Breast epithelium (tissue), 4 donors: ENCODE measurements at regions not wholly inside any gene's neighbourhood (a gene's known extent, or its start where the extent isn't known, plus 50 kb on each side); places are given as distances from the start of the nearest gene placed in this dataset.

ENCODE experiments used
- DNase-seq, 2 donors: peaks; one replicate each; pipeline ENCODE4 v3.0.0-alpha.2; 2019; ENCODE audit warnings: low spot score in 2 of 2
- H3K27ac ChIP-seq, 2 donors: fragments of 200-600 bp; sonication (generic) in 1 of 2; one replicate each; pipeline ENCODE4 v1.5.1; 2016 to 2019; ENCODE audit warnings: mild to moderate bottlenecking in 1 of 2
- H3K27me3 ChIP-seq, 2 donors: fragments of 200-600 bp; sonication (generic) in 1 of 2; one replicate each; pipeline versions ENCODE4 v1.5.1 to v1.6.0; 2017 to 2019; ENCODE audit warnings: control low read depth in 1 of 2, mild to moderate bottlenecking in 1 of 2
- H3K36me3 ChIP-seq: fragments of 200-600 bp; one replicate; pipeline ENCODE4 v1.5.1; 2019
- H3K4me1 ChIP-seq, 2 donors: fragments of 200-600 bp; sonication (generic); one replicate each; pipeline ENCODE4 v1.5.1; 2016 to 2019; ENCODE audit warnings: control low read depth in 1 of 2
- H3K4me3 ChIP-seq, 3 donors: fragments of 200-600 bp; sonication (generic); 1 replicate in 2 of 3; 2 replicates in 1 of 3; pipeline ENCODE4 v1.5.1; 2016 to 2019; ENCODE audit warnings: mild to moderate bottlenecking in 3 of 3, moderate library complexity in 2 of 3
- H3K9me3 ChIP-seq, 2 donors: fragments of 200-600 bp; sonication (generic) in 1 of 2; one replicate each; pipeline ENCODE4 v1.5.1; 2016 to 2019; ENCODE audit warnings: control low read depth in 1 of 2
- POLR2A ChIP-seq: fragments of 450-650 bp; IDR thresholded peaks from one replicate; pipeline ENCODE4 v1.6.1; 2016; ENCODE audit warnings: antibody characterized with exemption, mild to moderate bottlenecking, moderate library complexity
- POLR2AphosphoS5 ChIP-seq, 3 donors: sonication (generic); formaldehyde crosslinking; IDR thresholded peaks; one replicate each; pipeline ENCODE4 v1.6.1; 2017; ENCODE audit warnings: antibody characterized with exemption in 3 of 3
- intact Hi-C: fragments of 100-400 bp; cut with DNase I; formaldehyde crosslinking; loops from one replicate; pipeline ENCODE4 v1.15.1; 2023; ENCODE audit warnings: low total_unique reads
- TF ChIP-seq, protein P1 (sequence below), 3 donors: fragments of 450-650 bp; IDR thresholded peaks; one replicate each; pipeline ENCODE4 v1.5.1; 2016 to 2017; ENCODE audit warnings: antibody characterized with exemption in 3 of 3, mild to moderate bottlenecking in 3 of 3, moderate library complexity in 3 of 3

DNA sequence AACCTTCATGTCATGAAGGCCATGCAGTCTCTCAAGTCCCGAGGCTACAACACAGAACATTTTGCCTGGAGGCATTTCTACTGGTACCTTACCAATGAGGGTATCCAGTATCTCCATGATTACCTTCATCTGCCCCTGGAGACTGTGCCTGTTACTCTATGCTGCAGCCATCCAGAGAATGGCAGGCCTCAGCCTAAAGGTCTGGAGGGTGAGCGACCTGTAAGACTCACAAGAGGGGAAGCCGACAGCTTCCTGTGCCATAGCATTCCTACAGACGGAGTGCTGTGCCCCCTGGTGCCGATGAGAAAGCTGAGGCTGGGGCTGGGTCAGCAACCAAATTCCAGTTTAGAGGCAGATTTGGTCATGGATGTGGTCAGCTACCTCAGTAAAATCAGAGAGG, 51.3 kb upstream of the CADPS start:
- Histone ChIP-seq H3K36me3 (no peaks in the 10 kb centered on the region), H3K9me3 (no peaks in the 10 kb centered on the region), H3K27me3 (no peaks in the 10 kb centered on the region), H3K4me1 (no peaks in the 10 kb centered on the region), H3K27ac (no peak overlapping the region), H3K4me3 (no peak overlapping the region)
- intact Hi-C loops, result no loop called here
- no peak for DNase-seq
- TF ChIP-seq, protein P1, sequence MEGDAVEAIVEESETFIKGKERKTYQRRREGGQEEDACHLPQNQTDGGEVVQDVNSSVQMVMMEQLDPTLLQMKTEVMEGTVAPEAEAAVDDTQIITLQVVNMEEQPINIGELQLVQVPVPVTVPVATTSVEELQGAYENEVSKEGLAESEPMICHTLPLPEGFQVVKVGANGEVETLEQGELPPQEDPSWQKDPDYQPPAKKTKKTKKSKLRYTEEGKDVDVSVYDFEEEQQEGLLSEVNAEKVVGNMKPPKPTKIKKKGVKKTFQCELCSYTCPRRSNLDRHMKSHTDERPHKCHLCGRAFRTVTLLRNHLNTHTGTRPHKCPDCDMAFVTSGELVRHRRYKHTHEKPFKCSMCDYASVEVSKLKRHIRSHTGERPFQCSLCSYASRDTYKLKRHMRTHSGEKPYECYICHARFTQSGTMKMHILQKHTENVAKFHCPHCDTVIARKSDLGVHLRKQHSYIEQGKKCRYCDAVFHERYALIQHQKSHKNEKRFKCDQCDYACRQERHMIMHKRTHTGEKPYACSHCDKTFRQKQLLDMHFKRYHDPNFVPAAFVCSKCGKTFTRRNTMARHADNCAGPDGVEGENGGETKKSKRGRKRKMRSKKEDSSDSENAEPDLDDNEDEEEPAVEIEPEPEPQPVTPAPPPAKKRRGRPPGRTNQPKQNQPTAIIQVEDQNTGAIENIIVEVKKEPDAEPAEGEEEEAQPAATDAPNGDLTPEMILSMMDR (IDR thresholded peaks at IDR 0.05), result no peak
- no peak for TF ChIP-seq POLR2AphosphoS5 (IDR thresholded peaks at IDR 0.05)
- no peak for TF ChIP-seq POLR2A

GRCh38 chr3:62928256-62928655, 53.0 kb upstream of the CADPS start:
- no peak overlapping the region for H3K4me3 ChIP-seq
- H3K27ac ChIP-seq, result no peak overlapping the region
- DNase-seq, result no peak
- no peaks in the 10 kb centered on the region for H3K9me3 ChIP-seq
- H3K27me3 ChIP-seq, result no peaks in the 10 kb centered on the region
- H3K4me1 ChIP-seq, result no peaks in the 10 kb centered on the region
- TF ChIP-seq POLR2AphosphoS5 (IDR thresholded peaks at IDR 0.05) (no peak), POLR2A (no peak)
- TF ChIP-seq, protein P1 (IDR thresholded peaks at IDR 0.05), result no peak
- H3K36me3 ChIP-seq, result no peaks in the 10 kb centered on the region
- intact Hi-C loops, result no loop called here

- no peak for DNase-seq
- H3K4me1 ChIP-seq, result no peaks in the 10 kb centered on the region
- no peak for TF ChIP-seq POLR2AphosphoS5 (IDR thresholded peaks at IDR 0.05)
- TF ChIP-seq, protein P1 (IDR thresholded peaks at IDR 0.05), result no peak
- TF ChIP-seq POLR2A, result no peak
- intact Hi-C loops, result no loop called here
- no peaks in the 10 kb centered on the region for H3K27me3 ChIP-seq
- H3K9me3 ChIP-seq, result no peaks in the 10 kb centered on the region
- no peak overlapping the region for H3K4me3 ChIP-seq
- H3K36me3 ChIP-seq, result no peaks in the 10 kb centered on the region
- H3K27ac ChIP-seq, result no peak overlapping the region
These were observed 54.6 kb upstream of the CADPS start for GRCh38 chr3:62929771-62930170.

DNA sequence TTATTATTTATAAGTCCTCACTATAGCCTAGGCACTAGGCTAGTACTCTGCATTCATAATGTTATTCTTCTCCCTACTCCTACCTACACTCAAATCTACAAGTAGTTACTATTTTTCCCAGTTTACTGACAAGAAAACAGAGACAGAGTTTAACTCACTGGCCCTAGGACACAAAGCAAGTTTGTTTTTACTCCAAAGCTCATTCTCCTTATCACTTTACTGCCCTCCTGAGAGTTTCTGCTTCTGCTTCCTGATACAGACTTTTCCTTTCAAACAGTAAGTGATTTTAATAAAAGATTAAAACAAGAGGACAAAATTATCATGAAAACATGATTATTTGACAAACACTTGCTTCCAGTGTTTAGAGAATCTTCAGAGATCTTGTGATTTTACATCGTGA, 60.6 kb upstream of the CADPS start:
- intact Hi-C loops, result no loop called here
- Histone ChIP-seq H3K27ac (no peak overlapping the region), H3K36me3 (no peaks in the 10 kb centered on the region), H3K4me3 (no peak overlapping the region), H3K4me1 (no peaks in the 10 kb centered on the region), H3K27me3 (no peaks in the 10 kb centered on the region), H3K9me3 (no peaks in the 10 kb centered on the region)
- no peak for TF ChIP-seq POLR2A
- TF ChIP-seq, protein P1 (IDR thresholded peaks at IDR 0.05), result no peak
- no peak for TF ChIP-seq POLR2AphosphoS5 (IDR thresholded peaks at IDR 0.05)
- no peak for DNase-seq

GRCh38 chr3:62936626-62937254, 61.5 kb upstream of the CADPS start:
- H3K27ac ChIP-seq, result no peak overlapping the region
- no peak overlapping the region for H3K4me3 ChIP-seq
- H3K36me3 ChIP-seq, result no peaks in the 10 kb centered on the region
- H3K4me1 ChIP-seq, result no peaks in the 10 kb centered on the region
- no peak for TF ChIP-seq POLR2AphosphoS5 (IDR thresholded peaks at IDR 0.05)
- TF ChIP-seq, protein P1 (IDR thresholded peaks at IDR 0.05), result no peak
- no peak for TF ChIP-seq POLR2A
- H3K9me3 ChIP-seq, result no peaks in the 10 kb centered on the region
- H3K27me3 ChIP-seq, result no peaks in the 10 kb centered on the region
- intact Hi-C loops, result no loop called here
- DNase-seq, result no peak
